ENCODE measurements at regions not wholly inside any gene's neighbourhood (a gene's known extent, or its start where the extent isn't known, plus 50 kb on each side); places are given as distances from the start of the nearest gene placed in this dataset.

DNA sequence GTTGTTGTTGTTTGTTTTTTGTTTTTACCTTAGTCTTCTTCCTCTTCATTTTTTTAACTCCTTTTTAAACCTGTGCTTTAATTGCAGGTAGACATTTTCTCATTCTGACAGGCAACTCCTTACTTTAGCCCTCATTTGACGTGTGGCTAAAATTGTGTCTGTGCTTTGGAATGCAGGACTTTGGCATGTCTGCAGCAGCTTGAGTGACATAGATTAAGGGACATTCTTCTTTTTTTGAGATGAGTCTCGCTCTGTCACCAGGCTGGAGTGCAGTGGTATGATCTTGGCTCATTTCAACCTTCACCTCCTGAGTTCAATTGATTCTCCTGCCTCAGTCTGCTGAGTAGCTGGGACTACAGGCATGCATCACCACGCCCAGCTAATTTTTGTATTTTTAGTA, 100.8 kb downstream of the FAT3 start:
- CTCF ChIA-PET: no interaction called here
- POLR2A ChIA-PET: no interaction called here
- H3K4me3 ChIP-seq (ENCODE audit: low read depth, low read length): no peak overlapping the region
- no peak for DNase-seq (ENCODE audit: low read depth, low spot score)
- TF ChIP-seq, protein P1, sequence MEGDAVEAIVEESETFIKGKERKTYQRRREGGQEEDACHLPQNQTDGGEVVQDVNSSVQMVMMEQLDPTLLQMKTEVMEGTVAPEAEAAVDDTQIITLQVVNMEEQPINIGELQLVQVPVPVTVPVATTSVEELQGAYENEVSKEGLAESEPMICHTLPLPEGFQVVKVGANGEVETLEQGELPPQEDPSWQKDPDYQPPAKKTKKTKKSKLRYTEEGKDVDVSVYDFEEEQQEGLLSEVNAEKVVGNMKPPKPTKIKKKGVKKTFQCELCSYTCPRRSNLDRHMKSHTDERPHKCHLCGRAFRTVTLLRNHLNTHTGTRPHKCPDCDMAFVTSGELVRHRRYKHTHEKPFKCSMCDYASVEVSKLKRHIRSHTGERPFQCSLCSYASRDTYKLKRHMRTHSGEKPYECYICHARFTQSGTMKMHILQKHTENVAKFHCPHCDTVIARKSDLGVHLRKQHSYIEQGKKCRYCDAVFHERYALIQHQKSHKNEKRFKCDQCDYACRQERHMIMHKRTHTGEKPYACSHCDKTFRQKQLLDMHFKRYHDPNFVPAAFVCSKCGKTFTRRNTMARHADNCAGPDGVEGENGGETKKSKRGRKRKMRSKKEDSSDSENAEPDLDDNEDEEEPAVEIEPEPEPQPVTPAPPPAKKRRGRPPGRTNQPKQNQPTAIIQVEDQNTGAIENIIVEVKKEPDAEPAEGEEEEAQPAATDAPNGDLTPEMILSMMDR (IDR thresholded peaks at IDR 0.05; ENCODE audit: insufficient read depth, low read length, missing control alignments): no peak

DNA sequence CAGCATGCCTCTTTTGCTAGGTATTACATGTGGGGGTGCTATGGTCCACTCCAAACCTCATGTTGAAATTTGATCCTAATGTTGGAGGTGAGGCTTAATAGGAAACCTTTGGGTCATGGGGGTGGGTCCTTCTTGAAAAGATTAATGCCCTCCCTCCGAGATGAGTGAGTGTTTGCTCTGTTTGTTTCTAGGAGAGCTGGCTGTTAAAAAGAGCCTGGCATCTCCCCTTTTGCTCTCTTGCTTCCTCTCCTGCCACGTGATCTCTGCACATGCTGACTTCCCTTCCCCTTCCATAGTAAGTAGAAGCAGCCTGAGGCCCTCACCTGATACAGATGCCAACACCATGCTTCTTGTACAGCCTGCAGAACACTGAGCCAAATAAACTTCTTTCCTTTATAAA, 104.5 kb downstream of the FAT3 start:
- ChIA-PET CTCF (interaction anchor here (0.9 to 1.8 kb wide), 2 partner anchors 11 to 12 kb away, joined by 3 to 6 read pairs; no protein-coding TSS in a partner anchor), POLR2A (no interaction called here)

DNA sequence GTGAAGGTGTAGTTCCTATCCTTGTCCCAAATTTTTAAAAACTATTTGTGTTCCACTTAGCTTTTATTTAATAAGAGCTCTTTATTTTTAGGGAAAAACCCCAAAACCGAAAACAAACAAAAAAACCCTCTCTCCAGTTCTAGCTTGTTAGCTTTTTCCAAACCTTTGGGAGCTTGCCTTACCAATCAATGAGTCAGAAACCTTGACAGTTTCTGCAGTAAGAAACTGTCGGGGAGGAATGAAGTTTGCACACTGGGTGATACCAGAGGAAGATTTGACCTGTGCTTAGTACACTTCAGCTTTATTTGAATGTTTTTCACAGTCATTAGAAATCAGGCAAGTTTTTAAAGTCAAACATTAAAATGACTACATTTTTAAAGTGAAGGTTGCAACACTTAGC, 105.0 kb downstream of the FAT3 start:
- TF ChIP-seq, protein P1 (IDR thresholded peaks at IDR 0.05; ENCODE audit: insufficient read depth, low read length, missing control alignments): no peak
- H3K4me3 ChIP-seq (ENCODE audit: low read depth, low read length): no peak overlapping the region
- CTCF ChIA-PET: interaction anchor here (0.9 to 1.8 kb wide), 2 partner anchors 11 to 12 kb away, joined by 3 to 6 read pairs; no protein-coding TSS in a partner anchor
- DNase-seq (ENCODE audit: low read depth, low spot score): no peak
- POLR2A ChIA-PET: no interaction called here

More for the DNA sequence above, 104.5 kb downstream of the FAT3 start:
- H3K4me3 ChIP-seq (ENCODE audit: low read depth, low read length): no peak overlapping the region
- no peak for DNase-seq (ENCODE audit: low read depth, low spot score)
- TF ChIP-seq, protein P1 (IDR thresholded peaks at IDR 0.05; ENCODE audit: insufficient read depth, low read length, missing control alignments): no peak

DNA sequence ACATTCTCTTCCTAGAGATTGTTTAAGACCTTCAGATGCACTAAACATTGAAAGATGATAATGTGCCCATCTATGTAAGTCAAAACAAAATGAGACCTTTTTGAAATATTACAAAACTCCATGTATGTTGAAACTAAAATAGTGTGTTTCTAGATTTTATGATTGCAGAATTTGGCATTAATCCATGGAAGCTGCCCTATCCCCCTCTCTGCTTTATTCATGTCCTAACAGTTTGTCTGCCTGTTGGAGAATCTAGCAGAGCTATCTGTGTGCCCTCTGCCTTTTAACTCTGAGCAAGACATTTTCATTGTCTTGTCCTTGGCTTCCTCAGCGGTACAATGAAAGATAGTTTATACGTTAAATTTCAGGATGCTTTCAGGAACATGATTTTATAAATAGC, 105.5 kb downstream of the FAT3 start:
- CTCF ChIA-PET: interaction anchor here (0.9 to 1.8 kb wide), 2 partner anchors 10 to 11 kb away, joined by 3 to 6 read pairs; no protein-coding TSS in a partner anchor
- POLR2A ChIA-PET: no interaction called here
- TF ChIP-seq, protein P1 (IDR thresholded peaks at IDR 0.05; ENCODE audit: insufficient read depth, low read length, missing control alignments): no peak
- DNase-seq (ENCODE audit: low read depth, low spot score): no peak
- H3K4me3 ChIP-seq (ENCODE audit: low read depth, low read length): no peak overlapping the region

DNA sequence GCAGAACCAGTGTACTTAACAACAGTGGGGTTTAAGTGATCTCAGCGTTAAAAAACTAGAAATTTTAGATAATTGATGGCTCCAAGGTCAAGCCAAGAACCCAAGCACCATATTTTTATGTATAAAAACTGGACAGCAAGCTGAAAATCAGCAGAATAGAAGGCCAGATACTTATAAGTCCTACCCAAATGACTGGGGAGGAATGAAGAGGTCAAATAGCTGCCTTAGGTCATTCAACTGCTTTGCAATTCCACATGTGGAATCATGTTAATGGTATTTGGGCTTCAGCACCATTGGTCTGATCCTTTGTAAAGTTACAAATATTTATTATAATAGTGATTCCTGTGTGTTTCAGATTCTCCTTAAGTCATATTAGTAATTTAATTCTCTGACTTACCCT, 108.4 kb downstream of the FAT3 start:
- TF ChIP-seq, protein P1 (IDR thresholded peaks at IDR 0.05; ENCODE audit: insufficient read depth, low read length, missing control alignments): no peak
- POLR2A ChIA-PET: no interaction called here
- no peak overlapping the region for H3K4me3 ChIP-seq (ENCODE audit: low read depth, low read length)
- CTCF ChIA-PET: interaction anchor here (1.0 to 1.3 kb wide), 2 partner anchors 11 to 107 kb away, joined by 4 read pairs; no protein-coding TSS in a partner anchor
- DNase-seq (ENCODE audit: low read depth, low spot score): peak; percentile 58

DNA sequence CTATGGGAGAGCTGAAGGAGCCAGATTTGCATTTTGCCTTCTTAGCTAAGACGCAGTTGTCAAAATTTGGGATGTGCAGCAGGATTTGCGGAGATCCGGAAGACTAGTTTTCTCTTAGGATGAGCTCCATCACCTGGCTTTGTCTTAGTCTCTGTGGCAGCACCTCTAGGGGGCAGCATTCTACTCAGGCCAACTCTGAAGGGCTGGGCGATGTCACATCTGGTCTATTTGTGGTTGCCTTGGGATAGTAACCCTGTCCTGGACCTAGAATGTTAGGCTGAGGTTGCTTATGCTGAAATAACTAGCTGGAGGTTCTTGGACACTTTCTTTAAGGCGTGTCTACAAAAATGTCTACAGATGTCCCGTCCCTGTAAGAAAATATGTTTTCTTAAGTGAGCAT, 116.2 kb downstream of the FAT3 start:
- POLR2A ChIA-PET: no interaction called here
- no peak overlapping the region for H3K4me3 ChIP-seq (ENCODE audit: low read depth, low read length)
- CTCF ChIA-PET: interaction anchor here (0.9 to 2.0 kb wide), 10 partner anchors 9 to 545 kb away, joined by 3 to 6 read pairs (median 4); no protein-coding TSS in a partner anchor
- no peak for DNase-seq (ENCODE audit: low read depth, low spot score)
- TF ChIP-seq, protein P1 (IDR thresholded peaks at IDR 0.05; ENCODE audit: insufficient read depth, low read length, missing control alignments): peak; percentile 28

Measured in AG04449 (cell line).